ENCODE measurements at regions not wholly inside any gene's neighbourhood (a gene's known extent, or its start where the extent isn't known, plus 50 kb on each side); places are given as distances from the start of the nearest gene placed in this dataset.

- FAIRE-seq (no peak), DNase-seq (ENCODE audit: low read depth, low spot score) (no peak)
- H3K79me2 ChIP-seq (ENCODE audit: control insufficient read depth, insufficient read depth, low read length): no peaks in the 10 kb centered on the region
- intact Hi-C loops (cut with micrococcal nuclease) (no loop called here), dilution Hi-C loops (cut with MboI; ENCODE audit: extremely low pct_ligation_motif_present, low sequenced_read_pairs) (no loop called here)
- H3K4me3 ChIP-seq (replicated peaks in 1 of 3; ENCODE audit: insufficient read depth in 1 of 3, low read depth in 1 of 3, low read length in 3 of 3): no peak overlapping the region
- ChIA-PET POLR2A (no interaction called here), CTCF (interaction anchor here (0.7 kb wide), 1 partner anchor 1326 kb away, joined by 3 read pairs; no protein-coding TSS in a partner anchor)
- no peak overlapping the region for H2AFZ ChIP-seq (ENCODE audit: low read depth, low read length)
- H3K4me1 ChIP-seq (ENCODE audit: control insufficient read depth, extremely low read depth, insufficient read depth, low read length): no peaks in the 10 kb centered on the region
- no peak overlapping the region for H3K4me2 ChIP-seq (ENCODE audit: insufficient read depth, low read length)
- no TSS peak for BruUV-seq (replicated peaks)
- no peaks in the 10 kb centered on the region for H4K20me1 ChIP-seq (replicated peaks; ENCODE audit: control insufficient read depth, extremely low read depth, insufficient read depth, low read length)
- no peaks in the 10 kb centered on the region for H3K27me3 ChIP-seq (ENCODE audit: control insufficient read depth in 2 of 2, insufficient read depth in 2 of 2, low read length in 2 of 2)
- no peak for TF ChIP-seq MYC (IDR thresholded peaks at IDR 0.05; ENCODE audit: low read depth, low read length)
- TF ChIP-seq GATA2 (IDR thresholded peaks at IDR 0.05; ENCODE audit: insufficient read depth, insufficient read length, low read depth, low read length): no peak
- no peak for TF ChIP-seq POLR2AphosphoS5 (IDR thresholded peaks at IDR 0.05; ENCODE audit: insufficient read depth, low read depth, low read length)
- no peak for TF ChIP-seq FOS (IDR thresholded peaks at IDR 0.05; ENCODE audit: borderline replicate concordance, insufficient read depth, low read length)
- no peak for TF ChIP-seq POLR2A (IDR thresholded peaks at IDR 0.05; ENCODE audit: low read depth, low read length)
- TF ChIP-seq JUN (IDR thresholded peaks at IDR 0.05; ENCODE audit: borderline replicate concordance, insufficient read depth, insufficient read length, low read depth): no peak
- no peak for TF ChIP-seq MAX (IDR thresholded peaks at IDR 0.05; ENCODE audit: insufficient read depth, insufficient read length)
- no peak for TF ChIP-seq CTCF (IDR thresholded peaks at IDR 0.05; ENCODE audit: extremely low read depth in 1 of 2, insufficient read depth in 1 of 2, low read depth in 1 of 2, low read length in 2 of 2)
- TF ChIP-seq EZH2 (IDR thresholded peaks at IDR 0.05; ENCODE audit: borderline replicate concordance, low read depth, low read length, severe bottlenecking): no peak
- no peaks in the 10 kb centered on the region for H3K36me3 ChIP-seq (ENCODE audit: control insufficient read depth in 2 of 2, extremely low read depth in 1 of 2, insufficient read depth in 2 of 2, low read length in 2 of 2)
- no peak overlapping the region for H3K9ac ChIP-seq (replicated peaks; ENCODE audit: extremely low read depth, insufficient read depth, low read length)
- no peak overlapping the region for H3K27ac ChIP-seq (ENCODE audit: insufficient read depth, low read depth, low read length)
- H3K9me3 ChIP-seq (replicated peaks; ENCODE audit: control insufficient read depth, insufficient read depth, low read length): no peaks in the 10 kb centered on the region
- no peaks in the 10 kb centered on the region for H3K9me1 ChIP-seq (replicated peaks; ENCODE audit: control insufficient read depth, extremely low read depth, insufficient read depth, low read length)
These were observed 185.9 kb upstream of the HS3ST3A1 start for GRCh38 chr17:13787636-13788035.

All from endothelial cell of umbilical vein (primary cell).